ENCODE measurements at regions not wholly inside any gene's neighbourhood (a gene's known extent, or its start where the extent isn't known, plus 50 kb on each side); places are given as distances from the start of the nearest gene placed in this dataset.

DNA sequence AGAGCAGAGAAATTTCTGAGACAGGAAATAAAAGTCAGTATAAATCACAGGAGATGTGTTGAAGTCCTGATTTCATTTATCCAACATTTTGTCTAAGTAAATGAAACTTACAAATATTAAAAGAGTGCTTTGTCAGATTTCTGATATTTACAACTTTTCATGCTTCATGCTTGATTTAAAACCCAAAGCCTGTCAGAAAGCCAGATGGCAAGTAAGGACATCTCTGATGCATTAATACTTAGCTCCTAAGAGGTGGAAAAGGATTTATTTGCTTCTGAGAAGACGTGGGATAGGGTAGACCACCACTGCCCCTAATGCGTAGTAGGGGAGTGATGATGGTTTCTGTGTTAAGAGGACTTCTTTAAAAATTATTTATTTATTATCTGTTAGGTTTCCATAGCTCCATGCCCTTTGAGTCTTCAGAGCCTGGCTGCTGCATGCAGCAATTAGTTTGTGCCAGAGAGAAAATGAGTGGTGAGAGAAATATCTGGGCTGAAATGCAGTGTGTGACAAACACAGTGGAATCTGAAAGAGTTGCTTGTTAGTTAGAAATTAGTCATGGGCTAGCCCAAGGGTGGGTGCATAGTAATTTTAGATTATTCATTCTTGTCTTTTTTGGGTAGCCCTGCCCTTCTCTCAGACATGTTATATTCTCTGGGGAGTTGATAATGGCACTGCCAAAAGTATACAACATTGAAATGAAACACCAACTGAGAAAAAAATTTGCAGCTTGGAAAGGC lies 333.8 kb downstream of the C4orf33 start:
- DNase-seq: no peak

DNA sequence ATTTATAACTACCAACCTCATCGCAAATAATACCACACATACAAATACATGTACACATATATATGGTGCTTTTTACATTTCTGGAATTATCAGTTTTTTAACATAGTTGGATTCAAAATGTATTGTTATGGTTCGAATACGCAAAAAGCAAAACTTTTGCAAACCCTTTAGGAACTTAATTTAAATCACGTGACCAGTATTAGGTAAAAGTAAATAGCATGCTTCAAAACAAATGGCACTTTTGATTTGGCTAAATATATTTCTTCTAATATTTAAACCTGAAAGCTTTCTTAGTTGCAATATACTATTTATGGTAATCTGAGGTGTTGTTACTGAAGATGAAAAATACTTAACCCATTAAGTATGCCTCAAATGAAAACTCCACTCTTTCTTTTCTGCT lies 341.4 kb downstream of the C4orf33 start:
- DNase-seq: no peak

DNA sequence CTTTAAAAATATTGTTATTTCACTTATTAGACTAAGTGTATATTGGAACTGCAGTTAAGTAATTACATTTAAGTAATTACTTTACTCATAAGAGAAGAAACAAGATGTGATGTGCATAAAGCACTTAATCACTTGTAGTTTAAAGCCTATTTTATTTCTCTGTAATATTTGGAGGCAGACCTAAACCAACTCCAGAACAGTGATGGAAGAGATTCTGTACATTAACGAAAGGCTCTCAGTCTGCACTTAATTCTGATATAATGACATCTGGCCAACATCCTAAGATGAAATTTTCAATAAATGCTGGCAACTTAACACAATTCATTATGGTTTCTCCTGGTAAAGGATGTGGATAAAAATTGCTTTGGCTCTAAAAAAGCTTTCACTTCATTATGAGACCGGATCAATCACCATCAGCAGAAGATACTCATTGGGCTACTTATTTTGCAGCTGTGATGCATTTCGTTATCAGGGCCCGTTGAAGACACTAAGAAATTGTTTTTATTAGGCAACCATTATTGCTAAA lies 342.6 kb downstream of the C4orf33 start:
- no peak for DNase-seq

DNA sequence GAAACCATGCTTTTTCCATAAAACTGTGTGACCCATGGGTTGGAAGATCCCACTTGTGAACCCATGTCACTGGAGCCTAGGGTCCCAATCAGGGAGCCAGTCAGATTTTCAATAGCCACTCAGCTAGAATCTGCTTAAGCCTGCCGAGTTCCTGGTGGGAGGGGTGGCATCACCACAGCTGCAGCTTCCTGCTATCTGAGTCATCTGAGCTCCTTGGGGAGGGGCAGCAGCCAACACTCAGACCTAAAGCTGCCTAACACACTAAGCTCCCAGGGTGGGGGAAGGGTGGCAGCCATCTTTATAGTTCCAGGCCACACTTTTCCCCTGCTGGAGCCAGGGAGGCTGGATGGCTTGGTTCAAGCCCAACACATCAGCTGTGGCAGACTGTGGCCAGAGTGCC lies 350.1 kb downstream of the C4orf33 start:
- no peak for DNase-seq

DNA sequence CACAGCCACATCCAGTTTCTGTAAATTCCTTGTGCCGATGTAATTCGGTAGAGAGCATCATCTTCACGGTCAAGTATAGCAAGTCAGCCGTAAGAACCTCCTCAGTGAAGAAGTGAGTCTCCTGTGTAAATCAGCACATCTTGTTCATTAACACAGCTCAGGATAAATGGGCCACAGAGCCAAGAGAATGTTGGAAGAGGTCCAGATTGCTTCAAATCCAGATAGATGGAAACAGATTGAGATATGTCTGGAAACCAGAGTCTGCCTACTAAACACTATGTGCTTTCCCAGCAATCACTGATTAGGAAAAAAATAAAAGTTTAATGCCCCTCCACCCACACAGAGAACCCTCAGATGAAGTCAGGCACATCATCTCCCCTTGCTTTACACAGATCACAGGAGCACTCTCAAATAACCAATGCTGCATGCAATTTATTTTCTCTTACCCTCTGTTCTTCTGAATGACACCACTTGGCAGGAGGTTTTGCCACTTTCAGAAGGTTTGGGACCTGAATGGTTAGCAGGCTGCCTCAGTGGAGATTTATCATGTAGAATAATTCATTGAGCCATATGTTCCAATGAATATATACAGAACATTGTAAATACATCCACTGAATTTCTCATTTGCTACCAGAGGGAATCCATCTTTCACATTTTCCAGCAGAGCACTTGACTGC lies 357.7 kb downstream of the C4orf33 start:
- no peak for DNase-seq

DNA sequence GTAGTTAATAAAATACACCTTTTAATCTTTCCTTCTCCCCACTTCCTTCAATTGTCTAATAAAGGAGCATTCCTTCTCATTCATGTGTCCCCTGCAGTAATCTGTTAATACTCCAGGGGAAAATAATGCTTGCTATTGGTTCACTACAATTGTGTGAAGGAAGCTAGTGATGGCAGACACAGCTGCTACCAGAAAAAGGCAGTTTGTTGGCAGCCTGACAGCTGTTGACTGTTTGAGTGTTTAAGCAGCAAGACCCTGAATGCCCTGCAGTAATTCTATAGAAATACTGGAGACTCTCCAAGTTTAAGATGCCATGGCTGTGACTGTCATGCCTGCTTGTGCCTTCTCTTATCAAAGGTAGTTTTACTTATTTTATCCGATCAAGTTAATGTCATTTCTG lies 359.5 kb downstream of the C4orf33 start:
- no peak for DNase-seq

DNA sequence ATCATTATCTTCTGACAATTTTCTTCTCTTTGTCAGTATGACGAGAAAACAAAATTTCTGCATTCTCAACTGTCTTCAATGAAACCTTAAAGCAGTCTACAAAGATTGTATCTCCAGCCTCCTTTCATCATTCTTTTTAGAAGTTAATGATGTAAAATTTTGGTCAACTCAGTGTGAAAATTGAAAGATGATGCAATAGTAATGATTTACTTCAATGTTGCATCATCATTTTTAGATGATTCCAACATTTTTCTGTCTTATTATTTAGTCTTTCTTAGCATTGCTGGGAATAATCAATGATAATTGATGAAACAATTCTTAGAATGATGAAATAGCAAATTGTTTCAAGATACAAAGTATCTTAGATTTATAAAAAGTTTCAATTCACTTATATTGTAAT lies 372.7 kb downstream of the C4orf33 start:
- no peak for DNase-seq

DNA sequence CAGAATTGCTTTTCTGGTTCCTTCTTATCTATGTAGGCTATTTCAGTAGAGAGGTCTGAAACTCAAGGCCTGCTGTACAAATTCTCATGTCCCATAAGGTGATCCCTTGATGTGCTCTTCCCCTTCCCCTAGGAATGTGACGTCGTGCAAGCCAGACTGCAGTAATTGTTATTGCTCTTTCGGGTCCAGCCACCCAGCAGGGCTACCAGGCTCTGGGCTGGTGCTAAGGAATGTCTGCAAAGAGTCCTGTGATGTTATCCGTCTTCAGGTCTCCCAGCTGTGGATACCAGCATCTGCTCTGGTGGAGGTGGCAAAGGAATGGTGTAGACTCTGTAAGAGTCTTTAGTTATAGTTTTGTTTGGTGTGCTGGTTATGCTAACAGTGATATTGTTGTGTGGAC lies 378.7 kb downstream of the C4orf33 start:
- no peak for DNase-seq

DNA sequence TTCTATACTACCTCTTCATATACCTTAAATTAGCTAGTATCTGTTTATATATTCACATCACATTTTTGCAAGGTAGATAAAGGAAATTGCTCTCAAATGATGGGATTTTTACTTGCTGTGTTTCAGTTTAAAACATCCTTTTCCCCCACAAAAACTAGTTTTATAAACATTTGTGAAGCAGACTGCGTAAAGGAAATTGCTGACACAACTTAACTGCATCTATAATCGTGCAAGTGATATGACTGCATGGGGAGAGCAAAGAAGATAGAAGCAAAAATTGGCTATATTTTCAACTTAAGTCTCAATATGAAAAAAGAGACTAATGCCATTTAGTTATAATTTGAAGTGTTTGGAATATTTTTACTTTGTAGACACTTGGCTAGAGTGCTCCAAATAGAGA lies 385.2 kb downstream of the C4orf33 start:
- no peak for DNase-seq

DNA sequence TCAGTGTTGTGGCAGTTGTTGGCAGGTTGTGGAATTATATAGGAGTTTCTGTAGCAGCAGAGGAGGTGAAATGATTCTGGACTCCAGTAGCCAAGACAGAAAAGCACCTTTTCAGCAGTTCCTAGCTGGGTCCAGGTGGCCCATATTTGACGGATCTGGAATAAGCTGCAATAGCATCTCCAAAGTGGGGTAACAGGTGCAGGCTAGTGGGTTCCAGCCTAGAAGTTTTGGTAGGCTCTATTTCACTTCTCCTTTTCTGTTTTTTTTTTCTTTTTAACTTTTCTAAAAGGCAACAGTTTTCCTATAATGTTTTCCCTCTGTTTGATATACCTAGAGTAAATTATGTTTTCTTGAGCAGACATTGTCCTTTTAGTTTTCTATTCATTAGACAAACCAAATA lies 392.5 kb downstream of the C4orf33 start:
- DNase-seq: no peak

DNA sequence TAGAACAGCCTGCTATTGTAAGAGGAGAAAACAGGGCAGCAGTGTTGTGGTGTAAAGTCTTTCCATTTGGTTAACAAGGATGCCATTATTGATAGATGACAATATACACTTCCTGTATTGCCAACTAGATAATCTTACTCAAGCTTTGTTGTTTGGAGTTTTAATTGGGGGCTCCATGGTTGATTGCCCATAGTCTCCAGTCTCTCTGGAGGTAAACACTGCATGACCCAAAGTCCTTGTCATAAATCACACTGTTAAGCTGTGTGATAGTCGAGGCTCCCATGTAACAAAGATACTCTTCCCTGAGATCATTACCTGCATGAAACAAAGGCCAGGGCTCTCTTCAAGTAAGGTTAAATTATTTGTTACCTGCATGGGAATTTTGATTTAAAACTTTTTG lies 394.6 kb downstream of the C4orf33 start:
- DNase-seq: no peak

DNA sequence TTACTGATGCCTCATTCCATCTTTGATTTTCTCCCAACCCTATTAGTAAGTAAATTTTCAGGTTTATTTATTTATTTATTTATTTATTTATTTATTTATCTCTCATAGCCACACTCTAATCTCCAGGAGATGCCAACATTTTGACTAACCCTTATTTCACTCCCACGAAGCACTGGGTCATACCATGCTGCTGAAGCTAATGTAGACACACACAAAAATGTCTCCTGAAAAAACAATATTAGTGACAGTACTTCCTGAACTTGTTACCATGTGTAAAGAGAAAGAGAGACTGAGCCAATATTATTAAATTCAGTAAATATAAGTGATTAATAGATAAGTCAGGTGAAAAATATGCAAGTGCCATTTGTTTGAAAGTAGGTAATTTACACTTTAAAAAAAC lies 402.7 kb downstream of the C4orf33 start:
- DNase-seq: no peak

DNA sequence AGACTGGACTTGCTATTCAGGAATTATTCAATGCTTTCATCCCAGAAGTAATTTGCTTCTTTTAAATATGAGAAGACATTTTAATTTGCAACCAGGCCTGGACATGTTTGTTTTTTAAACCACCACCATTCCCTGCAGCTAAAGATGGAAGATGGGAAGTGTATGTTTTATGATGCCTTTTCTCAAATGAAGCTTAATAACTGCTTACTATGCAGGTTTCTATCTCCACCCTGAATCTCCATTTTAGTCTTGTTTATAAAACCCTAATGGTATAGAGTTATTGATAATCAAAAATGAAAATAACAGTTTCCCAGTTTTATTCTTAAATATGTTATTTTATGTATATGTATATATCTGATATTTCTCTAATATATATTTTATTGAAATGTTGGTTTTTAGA lies 418.9 kb downstream of the C4orf33 start:
- DNase-seq: no peak

DNA sequence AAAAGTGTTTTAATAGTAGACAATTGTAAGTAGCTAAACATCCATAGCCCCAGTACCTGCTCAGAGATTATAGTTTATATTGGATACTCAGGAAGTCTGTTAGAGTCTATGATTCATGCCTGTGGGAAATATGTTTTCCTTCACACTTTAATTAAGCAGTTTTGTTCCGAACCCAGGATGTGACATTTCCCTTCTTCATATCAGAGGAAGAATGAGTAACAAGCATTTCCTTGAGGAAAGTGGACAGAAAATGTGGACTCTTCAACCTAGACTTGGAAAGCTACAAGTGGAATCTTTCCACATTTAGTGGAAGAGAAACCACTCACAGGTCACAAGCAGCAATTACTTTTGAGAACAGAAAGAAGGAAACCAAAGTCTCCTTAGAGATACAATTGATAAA lies 419.4 kb downstream of the C4orf33 start:
- DNase-seq: no peak

DNA sequence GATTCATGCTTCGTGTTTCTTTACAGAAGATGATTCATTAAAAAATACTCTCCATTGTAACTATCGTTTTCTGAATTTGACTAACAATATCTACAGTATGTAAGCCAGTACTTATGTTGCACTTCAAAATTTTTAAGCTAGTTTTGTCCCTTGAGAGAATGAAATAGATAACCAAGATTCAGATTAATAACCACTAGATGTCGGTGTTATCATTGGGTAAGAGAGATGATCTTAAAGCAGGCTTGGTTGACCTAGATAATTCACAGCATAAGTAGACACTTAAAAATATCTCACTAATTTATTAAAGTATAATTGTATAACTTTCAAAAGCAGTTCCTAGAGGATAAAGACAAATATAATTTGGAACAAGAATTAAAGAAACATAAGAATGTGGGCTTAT lies 430.9 kb downstream of the C4orf33 start:
- DNase-seq: no peak

DNA sequence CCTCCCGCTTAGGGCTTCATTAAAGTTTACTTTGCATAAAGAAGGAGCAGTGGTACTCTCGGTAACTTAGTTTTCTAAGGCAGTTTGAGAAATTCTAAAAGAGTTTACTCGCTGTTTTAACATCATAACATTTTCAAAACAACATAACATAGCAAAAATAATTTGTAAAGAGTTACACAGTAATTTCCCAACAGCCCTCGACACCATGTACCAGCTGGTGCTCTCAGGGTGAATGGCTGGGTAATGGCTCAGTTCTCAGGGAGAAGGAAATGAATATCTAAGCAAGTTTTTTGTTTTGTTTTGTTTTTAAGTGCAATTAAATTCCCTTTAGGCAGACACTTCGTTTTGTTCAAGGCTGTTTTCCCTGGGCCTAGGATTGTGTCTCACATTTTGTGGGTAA lies 435.3 kb downstream of the C4orf33 start:
- DNase-seq: no peak

DNA sequence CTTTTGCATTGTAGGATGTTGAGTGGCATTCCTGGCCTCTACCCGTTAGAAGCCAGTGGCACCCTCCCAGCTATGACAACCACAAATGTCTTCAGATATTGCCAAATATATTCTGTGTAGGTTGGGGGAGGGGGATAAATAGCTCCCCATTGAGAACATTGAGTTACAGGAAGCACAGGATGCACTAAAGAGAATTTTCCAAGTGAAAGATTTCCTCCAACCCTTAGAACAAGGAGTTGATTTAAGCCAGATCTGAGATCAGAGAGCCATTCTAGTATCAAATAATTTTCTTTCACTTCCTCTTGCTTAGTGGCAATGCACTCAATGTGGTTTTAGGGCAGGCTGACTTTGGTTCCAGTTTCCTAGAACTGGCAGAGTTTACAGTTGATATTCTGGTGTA lies 436.6 kb downstream of the C4orf33 start:
- no peak for DNase-seq

DNA sequence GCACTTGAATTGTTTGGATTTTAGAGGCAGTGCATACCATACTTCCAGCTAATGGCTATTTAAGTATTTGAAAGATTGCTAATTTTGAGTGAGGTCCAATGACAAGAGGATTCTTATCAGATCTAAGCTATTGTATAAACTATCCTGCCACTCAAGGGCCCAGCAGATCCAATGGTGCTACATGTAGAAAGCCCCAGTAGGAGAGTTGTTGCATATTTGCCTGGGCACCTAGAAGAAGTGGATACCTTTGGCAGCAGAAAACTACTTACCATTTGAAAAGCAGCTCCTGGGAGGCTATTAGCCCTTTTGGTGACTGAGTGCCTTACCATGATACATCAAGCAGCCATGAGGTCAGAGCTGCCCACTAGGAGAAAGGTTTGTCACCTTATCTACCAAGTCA lies 447.3 kb downstream of the C4orf33 start:
- DNase-seq: no peak

DNA sequence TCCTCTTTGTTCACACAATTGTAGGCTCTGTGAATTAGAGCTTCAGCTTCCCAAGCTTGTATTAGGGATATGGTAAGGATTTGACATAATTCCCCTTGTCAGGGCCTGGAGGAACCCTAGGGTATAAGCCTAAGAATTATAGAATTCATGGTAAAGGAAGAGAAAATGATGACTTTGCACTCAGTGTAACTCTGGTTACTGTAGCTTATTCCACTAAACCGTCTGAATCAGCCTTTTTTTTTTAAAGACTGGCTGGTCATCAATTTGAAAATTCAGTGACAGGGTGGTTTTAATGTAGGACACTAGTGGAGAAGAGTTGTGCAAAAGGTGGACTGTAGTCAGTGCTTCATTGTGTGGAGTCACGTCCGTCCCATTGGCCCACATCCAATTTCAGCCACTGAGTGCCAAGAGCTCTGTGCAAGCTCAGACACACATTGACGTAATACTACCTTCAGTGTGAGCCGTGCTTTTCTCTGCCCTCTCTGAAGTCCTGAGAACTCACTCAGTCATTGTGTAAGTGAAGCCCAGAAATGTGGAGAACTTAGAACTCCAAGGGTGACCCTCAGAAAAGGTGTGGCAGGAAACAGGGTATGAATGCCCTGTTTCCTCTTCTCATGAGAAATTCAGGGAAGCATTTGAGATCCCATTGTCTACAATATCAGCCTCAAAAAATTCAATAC lies 449.8 kb downstream of the C4orf33 start:
- no peak for DNase-seq

DNA sequence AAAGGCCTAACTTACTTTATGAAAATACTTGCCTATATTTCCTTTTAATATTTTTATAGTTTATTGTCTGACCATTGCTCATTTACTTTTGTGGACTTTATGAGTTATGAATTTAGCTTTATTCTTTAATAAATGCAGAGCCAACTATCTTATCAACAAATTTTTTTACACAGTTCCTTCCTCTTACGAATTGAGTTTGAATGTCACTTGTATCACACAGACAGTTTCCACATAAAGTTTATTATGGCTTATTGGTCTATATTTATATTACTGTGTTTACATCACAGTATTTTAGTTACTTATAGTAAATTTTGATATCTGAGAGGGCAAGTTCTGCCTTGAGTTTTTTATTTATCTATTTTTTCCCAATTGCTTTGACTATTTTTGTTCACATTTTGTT lies 450.6 kb downstream of the C4orf33 start:
- DNase-seq: no peak

DNA sequence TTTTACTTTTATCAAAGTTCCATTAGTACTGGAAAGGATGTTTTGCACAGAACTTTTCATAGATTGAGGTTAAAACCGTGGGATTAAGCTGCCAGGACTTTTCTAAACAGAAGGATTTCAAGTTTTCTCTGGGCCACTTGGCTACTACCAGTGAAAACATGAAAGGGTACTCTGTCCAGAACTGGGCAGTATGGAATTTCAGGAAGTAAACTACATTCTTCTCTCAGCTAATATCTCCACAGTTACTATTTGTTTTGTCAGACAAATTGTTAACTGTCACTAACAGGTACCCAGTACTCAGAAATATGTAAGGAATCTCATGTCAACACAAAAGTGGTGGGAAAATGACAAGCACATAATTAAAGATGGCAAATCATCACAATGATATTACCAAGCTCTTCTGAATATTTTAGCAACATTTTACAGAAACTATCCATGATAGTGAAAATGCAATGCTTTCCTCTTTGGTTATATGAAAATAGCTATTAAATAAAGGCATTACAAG lies 454.4 kb downstream of the C4orf33 start:
- no peak for DNase-seq

DNA sequence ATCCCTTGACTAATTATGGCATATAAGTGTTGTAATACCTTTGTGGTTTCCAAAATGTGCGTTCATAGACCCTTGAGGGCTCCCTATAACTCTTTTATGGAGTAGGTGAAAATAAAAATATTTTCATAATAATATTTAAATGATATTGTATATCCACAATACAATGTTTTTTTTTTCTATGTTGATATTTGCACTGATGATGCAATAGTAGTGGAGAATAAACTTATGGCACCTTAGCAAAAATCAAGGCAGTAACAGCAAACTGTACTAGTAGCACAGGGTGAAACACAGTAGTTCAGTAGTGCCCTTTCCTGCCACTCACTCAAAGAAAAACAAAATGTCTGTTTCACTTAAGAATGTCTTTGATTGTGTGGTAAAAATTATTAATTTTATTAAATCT lies 465.3 kb downstream of the C4orf33 start:
- no peak for DNase-seq

DNA sequence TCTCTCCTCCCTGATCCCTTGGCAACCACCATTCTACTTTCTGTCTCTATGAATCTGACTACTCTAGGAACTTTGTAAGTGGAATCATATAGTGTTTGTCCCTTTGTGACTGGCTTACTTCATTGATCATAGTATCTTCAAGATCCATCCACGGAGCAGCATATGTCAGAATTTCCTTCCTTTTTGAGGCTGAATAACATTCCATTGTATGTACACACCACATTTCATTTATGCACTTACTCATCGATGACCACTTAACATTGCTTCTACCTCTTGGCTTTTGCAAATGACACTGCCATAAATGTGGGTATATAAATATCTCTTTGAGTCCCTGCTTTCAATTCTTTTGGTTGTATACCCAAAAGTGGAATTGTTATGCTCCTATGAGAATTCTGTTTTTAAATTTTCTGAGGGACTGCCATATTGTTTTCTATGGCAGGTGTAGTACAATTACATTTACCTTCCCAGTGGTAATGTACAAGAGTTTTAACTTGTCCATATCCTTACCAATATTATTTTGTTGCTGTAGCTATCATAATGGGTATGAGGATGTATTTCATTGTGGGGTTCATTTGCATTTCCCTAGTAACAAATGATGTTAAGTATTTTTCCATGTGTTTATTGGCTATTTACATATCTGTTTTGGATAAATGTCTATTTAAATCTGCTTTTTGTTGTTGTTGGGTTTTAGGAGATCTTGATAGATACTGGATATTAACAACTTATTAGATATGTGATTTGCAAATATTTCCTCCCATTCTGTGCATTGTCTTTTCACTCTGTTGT lies 466.1 kb downstream of the C4orf33 start:
- DNase-seq: no peak
